ENCODE measurements at regions not wholly inside any gene's neighbourhood (a gene's known extent, or its start where the extent isn't known, plus 50 kb on each side); places are given as distances from the start of the nearest gene placed in this dataset.

DNA sequence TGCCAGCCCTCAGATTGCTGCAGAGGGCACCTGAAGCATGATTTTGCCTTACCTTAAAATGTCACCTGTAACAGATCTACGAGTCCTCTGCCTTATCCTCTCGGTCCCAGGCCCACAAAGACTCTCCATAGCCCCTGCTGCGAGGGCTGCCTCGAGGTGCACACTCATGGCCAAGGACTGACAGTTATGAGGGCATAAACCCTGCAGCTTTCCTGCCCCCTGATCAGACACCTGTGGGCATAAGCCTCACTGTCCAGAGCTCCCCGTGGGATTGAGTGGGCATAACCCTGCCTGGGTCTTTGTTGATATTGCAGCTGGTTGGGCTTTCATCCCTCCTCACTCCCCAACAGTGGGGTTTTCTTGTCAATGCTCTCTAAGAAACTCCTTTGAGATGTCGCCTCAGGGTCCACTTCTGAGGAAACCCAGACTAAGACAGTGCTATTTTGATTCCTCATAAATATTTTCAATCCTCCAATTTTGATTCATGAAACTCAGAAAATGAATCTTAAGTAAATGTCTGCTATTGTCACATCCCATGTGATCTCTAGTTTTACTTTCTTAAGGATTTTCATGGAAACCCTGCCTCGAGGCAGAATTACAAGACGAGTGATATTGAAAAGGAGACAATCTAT lies 108.5 kb upstream of the NCK2 start:
- no peak for TF ChIP-seq SIN3A (IDR thresholded peaks at IDR 0.05; ENCODE audit: low read depth)
- no peak for TF ChIP-seq TCF7L2 (IDR thresholded peaks at IDR 0.05; ENCODE audit: borderline replicate concordance, extremely low read depth, insufficient read depth, insufficient read length)
- TF ChIP-seq EGR1 (IDR thresholded peaks at IDR 0.05; ENCODE audit: low read depth), result no peak
- TF ChIP-seq, protein P1, sequence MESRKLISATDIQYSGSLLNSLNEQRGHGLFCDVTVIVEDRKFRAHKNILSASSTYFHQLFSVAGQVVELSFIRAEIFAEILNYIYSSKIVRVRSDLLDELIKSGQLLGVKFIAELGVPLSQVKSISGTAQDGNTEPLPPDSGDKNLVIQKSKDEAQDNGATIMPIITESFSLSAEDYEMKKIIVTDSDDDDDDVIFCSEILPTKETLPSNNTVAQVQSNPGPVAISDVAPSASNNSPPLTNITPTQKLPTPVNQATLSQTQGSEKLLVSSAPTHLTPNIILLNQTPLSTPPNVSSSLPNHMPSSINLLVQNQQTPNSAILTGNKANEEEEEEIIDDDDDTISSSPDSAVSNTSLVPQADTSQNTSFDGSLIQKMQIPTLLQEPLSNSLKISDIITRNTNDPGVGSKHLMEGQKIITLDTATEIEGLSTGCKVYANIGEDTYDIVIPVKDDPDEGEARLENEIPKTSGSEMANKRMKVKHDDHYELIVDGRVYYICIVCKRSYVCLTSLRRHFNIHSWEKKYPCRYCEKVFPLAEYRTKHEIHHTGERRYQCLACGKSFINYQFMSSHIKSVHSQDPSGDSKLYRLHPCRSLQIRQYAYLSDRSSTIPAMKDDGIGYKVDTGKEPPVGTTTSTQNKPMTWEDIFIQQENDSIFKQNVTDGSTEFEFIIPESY (IDR thresholded peaks at IDR 0.05; ENCODE audit: extremely low read depth, insufficient replicate concordance, low read length), result no peak
- TF ChIP-seq, protein P2, sequence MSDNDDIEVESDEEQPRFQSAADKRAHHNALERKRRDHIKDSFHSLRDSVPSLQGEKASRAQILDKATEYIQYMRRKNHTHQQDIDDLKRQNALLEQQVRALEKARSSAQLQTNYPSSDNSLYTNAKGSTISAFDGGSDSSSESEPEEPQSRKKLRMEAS (IDR thresholded peaks at IDR 0.05), result no peak
- no peak for TF ChIP-seq YY1 (IDR thresholded peaks at IDR 0.05; ENCODE audit: extremely low read depth, insufficient replicate concordance, low read depth, low read length)
- TF ChIP-seq FOSL1 (IDR thresholded peaks at IDR 0.05; ENCODE audit: low read depth), result no peak
- TF ChIP-seq, protein P3, sequence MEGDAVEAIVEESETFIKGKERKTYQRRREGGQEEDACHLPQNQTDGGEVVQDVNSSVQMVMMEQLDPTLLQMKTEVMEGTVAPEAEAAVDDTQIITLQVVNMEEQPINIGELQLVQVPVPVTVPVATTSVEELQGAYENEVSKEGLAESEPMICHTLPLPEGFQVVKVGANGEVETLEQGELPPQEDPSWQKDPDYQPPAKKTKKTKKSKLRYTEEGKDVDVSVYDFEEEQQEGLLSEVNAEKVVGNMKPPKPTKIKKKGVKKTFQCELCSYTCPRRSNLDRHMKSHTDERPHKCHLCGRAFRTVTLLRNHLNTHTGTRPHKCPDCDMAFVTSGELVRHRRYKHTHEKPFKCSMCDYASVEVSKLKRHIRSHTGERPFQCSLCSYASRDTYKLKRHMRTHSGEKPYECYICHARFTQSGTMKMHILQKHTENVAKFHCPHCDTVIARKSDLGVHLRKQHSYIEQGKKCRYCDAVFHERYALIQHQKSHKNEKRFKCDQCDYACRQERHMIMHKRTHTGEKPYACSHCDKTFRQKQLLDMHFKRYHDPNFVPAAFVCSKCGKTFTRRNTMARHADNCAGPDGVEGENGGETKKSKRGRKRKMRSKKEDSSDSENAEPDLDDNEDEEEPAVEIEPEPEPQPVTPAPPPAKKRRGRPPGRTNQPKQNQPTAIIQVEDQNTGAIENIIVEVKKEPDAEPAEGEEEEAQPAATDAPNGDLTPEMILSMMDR (IDR thresholded peaks at IDR 0.05 in 2 of 3, conservative IDR thresholded peaks at IDR 0.05 in 1 of 3; ENCODE audit: borderline replicate concordance in 1 of 3, insufficient read depth in 1 of 3, low read depth in 2 of 3, low read length in 2 of 3), result no peak
- no peak for TF ChIP-seq JUND (IDR thresholded peaks at IDR 0.05)
- TF ChIP-seq POLR2AphosphoS5 (IDR thresholded peaks at IDR 0.05; ENCODE audit: low read depth, low read length), result no peak
- no peak for TF ChIP-seq ZNF274 (IDR thresholded peaks at IDR 0.05; ENCODE audit: low read depth, low read length)
- no peak for TF ChIP-seq SP1 (IDR thresholded peaks at IDR 0.05; ENCODE audit: low read depth)
- no peak for TF ChIP-seq CEBPB (IDR thresholded peaks at IDR 0.05; ENCODE audit: low read depth)
- no peak for TF ChIP-seq EZH2phosphoT487 (IDR thresholded peaks at IDR 0.05; ENCODE audit: borderline replicate concordance)
- TF ChIP-seq CBX3 (IDR thresholded peaks at IDR 0.05; ENCODE audit: low read depth), result no peak
- no peak for TF ChIP-seq POLR2A (IDR thresholded peaks at IDR 0.05; ENCODE audit: borderline replicate concordance, extremely low read depth, insufficient read depth, insufficient read length)
- Histone ChIP-seq H3K9me3 (ENCODE audit: control insufficient read depth in 1 of 2, insufficient read depth in 1 of 2, low read depth in 1 of 2, low read length in 2 of 2) (no peaks in the 10 kb centered on the region), H3K9ac (ENCODE audit: low read length) (no peak overlapping the region), H3K27ac (ENCODE audit: low read depth, low read length) (no peak overlapping the region), H3K36me3 (ENCODE audit: control insufficient read depth in 1 of 2, insufficient read depth in 2 of 2, low read length in 2 of 2) (no peaks in the 10 kb centered on the region), H3K4me2 (ENCODE audit: low read length) (no peak overlapping the region), H3K4me1 (ENCODE audit: control insufficient read depth in 1 of 2, insufficient read depth in 2 of 2, low read length in 2 of 2) (no peaks in the 10 kb centered on the region), H3K9me2 (ENCODE audit: insufficient read depth) (no peaks in the 10 kb centered on the region), H3K27me3 (ENCODE audit: insufficient read depth, low read length) (peaks cover 34% of the 10 kb centered on the region; the same call in 1 of the 2 replicates), H4K20me1 (ENCODE audit: insufficient read depth) (no peaks in the 10 kb centered on the region; the same call in 1 of the 2 replicates), H2AFZ (ENCODE audit: low read depth, low read length, poor library complexity, severe bottlenecking) (no peak overlapping the region), H3K79me2 (ENCODE audit: insufficient read depth, low read length) (no peaks in the 10 kb centered on the region), H3K4me3 (replicated peaks in 1 of 2; ENCODE audit: low read depth in 1 of 2, low read length in 2 of 2) (no peak overlapping the region)
- ChIA-PET CTCF (no interaction called here), RAD21 (ENCODE audit: low non-redundant PET in 1 of 2, low total read pairs in 2 of 2, uncharacterized antibody in 2 of 2, unreplicated experiment in 2 of 2) (no interaction called here), POLR2A (no interaction called here)
- no peak for DNase-seq (ENCODE audit: low read depth, low spot score)
- BruUV-seq (replicated peaks), result no TSS peak
- no peak for ATAC-seq
- intact Hi-C loops (cut with micrococcal nuclease), result no loop called here

All from HCT116 (cell line).